ENCODE measurements at regions not wholly inside any gene's neighbourhood (a gene's known extent, or its start where the extent isn't known, plus 50 kb on each side); places are given as distances from the start of the nearest gene placed in this dataset.

DNA sequence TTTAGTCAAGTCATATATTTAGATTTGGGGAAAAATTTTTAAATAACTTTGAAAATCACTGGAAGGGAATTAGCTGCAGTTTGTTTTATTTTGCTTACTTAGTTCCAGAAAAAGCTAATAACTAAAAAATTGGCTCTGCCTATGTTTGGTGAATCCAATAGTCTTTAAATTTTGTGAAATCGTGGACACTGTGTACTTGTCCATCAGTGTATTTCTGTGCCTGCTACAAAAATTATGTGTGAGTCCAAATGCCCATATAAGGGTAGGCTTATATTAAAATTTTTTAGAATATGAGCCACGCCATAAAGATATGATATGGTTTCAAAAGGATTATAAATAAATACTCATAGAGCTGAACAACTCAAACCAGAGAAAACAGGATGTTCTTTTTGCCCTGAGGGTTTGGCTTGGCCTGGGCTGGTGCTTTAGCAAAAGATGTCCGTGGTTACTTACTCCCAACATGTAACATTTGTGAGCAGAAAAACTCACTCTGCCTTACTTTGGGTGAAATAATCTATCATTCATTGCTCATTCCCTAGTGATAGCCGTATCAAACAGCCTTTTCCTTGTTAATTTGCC is 133.2 kb upstream of the PRLR start:
- TF ChIP-seq, protein P1, sequence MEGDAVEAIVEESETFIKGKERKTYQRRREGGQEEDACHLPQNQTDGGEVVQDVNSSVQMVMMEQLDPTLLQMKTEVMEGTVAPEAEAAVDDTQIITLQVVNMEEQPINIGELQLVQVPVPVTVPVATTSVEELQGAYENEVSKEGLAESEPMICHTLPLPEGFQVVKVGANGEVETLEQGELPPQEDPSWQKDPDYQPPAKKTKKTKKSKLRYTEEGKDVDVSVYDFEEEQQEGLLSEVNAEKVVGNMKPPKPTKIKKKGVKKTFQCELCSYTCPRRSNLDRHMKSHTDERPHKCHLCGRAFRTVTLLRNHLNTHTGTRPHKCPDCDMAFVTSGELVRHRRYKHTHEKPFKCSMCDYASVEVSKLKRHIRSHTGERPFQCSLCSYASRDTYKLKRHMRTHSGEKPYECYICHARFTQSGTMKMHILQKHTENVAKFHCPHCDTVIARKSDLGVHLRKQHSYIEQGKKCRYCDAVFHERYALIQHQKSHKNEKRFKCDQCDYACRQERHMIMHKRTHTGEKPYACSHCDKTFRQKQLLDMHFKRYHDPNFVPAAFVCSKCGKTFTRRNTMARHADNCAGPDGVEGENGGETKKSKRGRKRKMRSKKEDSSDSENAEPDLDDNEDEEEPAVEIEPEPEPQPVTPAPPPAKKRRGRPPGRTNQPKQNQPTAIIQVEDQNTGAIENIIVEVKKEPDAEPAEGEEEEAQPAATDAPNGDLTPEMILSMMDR (conservative IDR thresholded peaks at IDR 0.05 in 1 of 2, IDR thresholded peaks at IDR 0.05 in 1 of 2; ENCODE audit: low read depth in 1 of 2, low read length in 2 of 2), result no peak
- no peak for TF ChIP-seq EZH2 (IDR thresholded peaks at IDR 0.05; ENCODE audit: low read length, missing control alignments)

Data from fibroblast of lung (primary cell).